ENCODE measurements at regions not wholly inside any gene's neighbourhood (a gene's known extent, or its start where the extent isn't known, plus 50 kb on each side); places are given as distances from the start of the nearest gene placed in this dataset.

GRCh38 chr5:156037151-156037909, 289.6 kb upstream of the SGCD start:
- DNase-seq, result no peak
- 45 to 52% (median 46%) methylated on average over 2 of the region's 2 CpGs for WGBS, 4 donors
- Histone ChIP-seq H3K36me3 (no peaks in the 10 kb centered on the region), H3K27ac (peak overlapping the region in 10 of 12 donors; percentile 9 to 84 (median 67)), H3K27me3 (no peaks in the 10 kb centered on the region), H3K4me3 (no peak overlapping the region), H3K4me1 (peaks cover 0 to 29% (median 5%) of the 10 kb centered on the region in 12 donors), H3K9me3 (peaks cover 0 to 5% (median 0%) of the 10 kb centered on the region in 12 donors)
- TF ChIP-seq POLR2A (IDR thresholded peaks at IDR 0.05), result no peak
- TF ChIP-seq, protein P1, sequence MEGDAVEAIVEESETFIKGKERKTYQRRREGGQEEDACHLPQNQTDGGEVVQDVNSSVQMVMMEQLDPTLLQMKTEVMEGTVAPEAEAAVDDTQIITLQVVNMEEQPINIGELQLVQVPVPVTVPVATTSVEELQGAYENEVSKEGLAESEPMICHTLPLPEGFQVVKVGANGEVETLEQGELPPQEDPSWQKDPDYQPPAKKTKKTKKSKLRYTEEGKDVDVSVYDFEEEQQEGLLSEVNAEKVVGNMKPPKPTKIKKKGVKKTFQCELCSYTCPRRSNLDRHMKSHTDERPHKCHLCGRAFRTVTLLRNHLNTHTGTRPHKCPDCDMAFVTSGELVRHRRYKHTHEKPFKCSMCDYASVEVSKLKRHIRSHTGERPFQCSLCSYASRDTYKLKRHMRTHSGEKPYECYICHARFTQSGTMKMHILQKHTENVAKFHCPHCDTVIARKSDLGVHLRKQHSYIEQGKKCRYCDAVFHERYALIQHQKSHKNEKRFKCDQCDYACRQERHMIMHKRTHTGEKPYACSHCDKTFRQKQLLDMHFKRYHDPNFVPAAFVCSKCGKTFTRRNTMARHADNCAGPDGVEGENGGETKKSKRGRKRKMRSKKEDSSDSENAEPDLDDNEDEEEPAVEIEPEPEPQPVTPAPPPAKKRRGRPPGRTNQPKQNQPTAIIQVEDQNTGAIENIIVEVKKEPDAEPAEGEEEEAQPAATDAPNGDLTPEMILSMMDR (IDR thresholded peaks at IDR 0.05), result no peak
- intact Hi-C loops (cut with DNase I), result loop anchor here in 1 of 10 donors (5.0 to 10.0 kb wide), 2 partner anchors 40 to 287 kb away; partner anchors contain the start of gene SGCD
- ATAC-seq, result peak in 3 of 4 donors; percentile 16 to 31 (median 24)

DNA sequence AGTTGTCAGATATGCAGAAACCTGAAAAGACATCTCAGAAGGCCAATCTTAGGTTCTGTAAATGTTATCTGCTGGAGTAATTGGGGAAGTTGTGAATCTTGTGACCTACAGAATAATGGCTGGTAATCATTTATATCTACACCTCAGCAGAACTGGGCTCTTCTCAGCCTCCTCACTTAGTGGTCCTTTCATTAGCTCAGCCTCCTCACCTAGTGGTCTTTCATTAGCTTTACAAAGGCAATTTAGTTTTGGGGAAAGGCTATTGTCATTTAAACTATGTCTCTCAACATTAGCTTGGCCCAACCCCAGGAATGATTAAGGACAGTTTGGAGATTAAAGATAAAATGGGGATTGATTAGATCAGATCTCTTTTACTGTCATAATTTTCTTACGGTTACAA, 284.2 kb upstream of the SGCD start:
- TF ChIP-seq POLR2A (IDR thresholded peaks at IDR 0.05), result no peak
- TF ChIP-seq, protein P1 (IDR thresholded peaks at IDR 0.05), result no peak
- no peak for DNase-seq
- Histone ChIP-seq H3K4me3 (no peak overlapping the region), H3K9me3 (peaks cover 0 to 12% (median 0%) of the 10 kb centered on the region in 12 donors), H3K36me3 (no peaks in the 10 kb centered on the region), H3K27ac (no peak overlapping the region), H3K4me1 (peaks cover 0 to 19% (median 0%) of the 10 kb centered on the region in 12 donors), H3K27me3 (no peaks in the 10 kb centered on the region)
- no peak for ATAC-seq
- WGBS, 4 donors, result 81 to 85% (median 84%) methylated on average over 1 of the region's 1 CpG
- intact Hi-C loops (cut with DNase I), result no loop called here

- intact Hi-C loops (cut with DNase I), result no loop called here
- ATAC-seq (no peak), DNase-seq (no peak)
- Histone ChIP-seq H3K27ac (no peak overlapping the region), H3K27me3 (no peaks in the 10 kb centered on the region), H3K9me3 (peaks cover 0 to 16% (median 0%) of the 10 kb centered on the region in 12 donors), H3K4me3 (no peak overlapping the region), H3K4me1 (peaks cover 0 to 15% (median 0%) of the 10 kb centered on the region in 12 donors), H3K36me3 (no peaks in the 10 kb centered on the region)
- TF ChIP-seq POLR2A (IDR thresholded peaks at IDR 0.05), result no peak
- TF ChIP-seq, protein P1 (IDR thresholded peaks at IDR 0.05), result no peak
Observed at GRCh38 chr5:156043351-156043750, 283.6 kb upstream of the SGCD start.

DNA sequence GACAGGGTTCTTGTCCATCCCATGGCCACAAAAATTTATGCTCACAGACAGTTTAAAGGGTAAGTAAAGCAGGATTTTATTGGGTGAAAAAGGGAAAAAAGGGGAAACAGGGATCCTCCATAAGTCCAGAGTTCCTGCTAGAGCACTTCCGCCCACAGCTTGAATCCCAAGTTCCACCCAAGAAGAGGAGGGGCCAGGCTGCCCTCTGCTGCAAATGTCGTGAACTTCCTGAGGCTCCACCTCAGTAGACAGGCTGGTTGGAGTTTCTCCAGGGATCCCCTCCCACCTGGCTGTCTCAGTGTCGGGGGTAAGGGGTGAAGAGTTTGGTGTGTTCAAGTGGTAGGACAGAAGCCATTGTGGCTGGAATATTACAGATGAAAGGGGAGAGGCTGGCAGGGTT, 275.0 kb upstream of the SGCD start:
- H3K36me3 ChIP-seq, result no peaks in the 10 kb centered on the region
- TF ChIP-seq, protein P1 (IDR thresholded peaks at IDR 0.05), result no peak
- TF ChIP-seq POLR2A (IDR thresholded peaks at IDR 0.05), result no peak
- H3K4me1 ChIP-seq, result peaks cover 0 to 14% (median 0%) of the 10 kb centered on the region in 12 donors
- intact Hi-C loops (cut with DNase I), result no loop called here
- no peak overlapping the region for H3K27ac ChIP-seq
- DNase-seq, result no peak
- ATAC-seq, result no peak
- H3K9me3 ChIP-seq, result peaks cover 0 to 7% (median 0%) of the 10 kb centered on the region in 12 donors
- 45 to 63% (median 52%) methylated on average over 3 of the region's 3 CpGs for WGBS, 4 donors
- H3K27me3 ChIP-seq, result no peaks in the 10 kb centered on the region
- H3K4me3 ChIP-seq, result no peak overlapping the region
